HepG2 (cell line): ENCODE measurements at regions not wholly inside any gene's neighbourhood (a gene's known extent, or its start where the extent isn't known, plus 50 kb on each side); places are given as distances from the start of the nearest gene placed in this dataset.
A peak's percentile ranks its signal among the peaks of the same experiment; 100 is the strongest.

Experiments used
- ASH2L ChIP-seq: fragments of 300-600, 200-600 bp; sonication (generic); IDR thresholded peaks from 2 replicates; pipeline ENCODE4 v1.7.0; 2017; ENCODE audit warnings: low read depth, mild to moderate bottlenecking, moderate library complexity, mixed read lengths, low read length; ENCODE audit not compliant: insufficient read length
- BCLAF1 ChIP-seq: fragments of 450-650 bp; IDR thresholded peaks from 2 replicates; pipeline ENCODE4 v1.6.1; 2017; ENCODE audit warnings: mild to moderate bottlenecking
- FIP1L1 ChIP-seq: fragments of 200-400 bp; formaldehyde crosslinking; IDR thresholded peaks from 2 replicates; pipeline ENCODE4 v1.6.1; 2018; ENCODE audit warnings: low read depth, mild to moderate bottlenecking, low read length, moderate library complexity, borderline replicate concordance; ENCODE audit not compliant: insufficient read depth
- NFAT5 ChIP-seq: sonication (generic); formaldehyde crosslinking; IDR thresholded peaks from 2 replicates; pipeline ENCODE4 v1.4.0; 2020; ENCODE audit warnings: missing genetic modification reagents
- PBX2 ChIP-seq: IDR thresholded peaks from 2 replicates; pipeline ENCODE4 v1.6.1; 2016; ENCODE audit warnings: control low read depth
- PBX3 ChIP-seq: sonication (generic); formaldehyde crosslinking; IDR thresholded peaks from 2 replicates; pipeline ENCODE4 v1.8.1; 2023; ENCODE audit warnings: missing genetic modification reagents, inconsistent platforms, borderline replicate concordance
- PITX1 ChIP-seq: sonication (generic); formaldehyde crosslinking; IDR thresholded peaks from 2 replicates; pipeline ENCODE4 v1.5.1; 2020; ENCODE audit warnings: mild to moderate bottlenecking, missing genetic modification reagents
- SAFB2 ChIP-seq: sonication (generic); formaldehyde crosslinking; IDR thresholded peaks from 2 replicates; pipeline ENCODE4 v1.5.1; 2020; ENCODE audit warnings: missing genetic modification reagents, low read depth, mild to moderate bottlenecking, borderline replicate concordance
- TRIM24 ChIP-seq: sonication (generic); formaldehyde crosslinking; IDR thresholded peaks from 2 replicates; pipeline ENCODE4 v1.8.0; 2022; ENCODE audit warnings: mild to moderate bottlenecking, missing genetic modification reagents
- U2AF1 ChIP-seq: fragments of 200-400 bp; formaldehyde crosslinking; optimal IDR thresholded peaks from 2 replicates; pipeline ENCODE3; 2017; ENCODE audit warnings: mild to moderate bottlenecking, low read depth, low read length
- ZEB1 ChIP-seq: IDR thresholded peaks from 2 replicates; pipeline ENCODE4 v1.6.1; 2012; ENCODE audit warnings: mild to moderate bottlenecking, low read depth, inconsistent platforms; ENCODE audit not compliant: insufficient replicate concordance
- ZMYM2 ChIP-seq: sonication (generic); formaldehyde crosslinking; IDR thresholded peaks from 2 replicates; pipeline ENCODE4 v1.8.0; 2022; ENCODE audit warnings: mild to moderate bottlenecking, missing genetic modification reagents
- ZNF232 ChIP-seq: sonication (generic); formaldehyde crosslinking; IDR thresholded peaks from 2 replicates; pipeline ENCODE4 v1.4.0; 2020; ENCODE audit warnings: missing genetic modification reagents, borderline replicate concordance
- ZNF563 ChIP-seq: sonication (generic); formaldehyde crosslinking; IDR thresholded peaks from 2 replicates; pipeline ENCODE4 v1.8.0; 2022; ENCODE audit warnings: mild to moderate bottlenecking, moderate library complexity, missing genetic modification reagents
- ZSCAN21 ChIP-seq: sonication (generic); formaldehyde crosslinking; IDR thresholded peaks from 2 replicates; pipeline ENCODE4 v1.8.0; 2022; ENCODE audit warnings: mild to moderate bottlenecking, missing genetic modification reagents, moderate library complexity, borderline replicate concordance
- TF ChIP-seq, protein P1 (sequence below): sonication (generic); formaldehyde crosslinking; IDR thresholded peaks from 2 replicates; pipeline ENCODE4 v1.9.0; 2021; ENCODE audit warnings: missing genetic modification reagents, borderline replicate concordance

DNA sequence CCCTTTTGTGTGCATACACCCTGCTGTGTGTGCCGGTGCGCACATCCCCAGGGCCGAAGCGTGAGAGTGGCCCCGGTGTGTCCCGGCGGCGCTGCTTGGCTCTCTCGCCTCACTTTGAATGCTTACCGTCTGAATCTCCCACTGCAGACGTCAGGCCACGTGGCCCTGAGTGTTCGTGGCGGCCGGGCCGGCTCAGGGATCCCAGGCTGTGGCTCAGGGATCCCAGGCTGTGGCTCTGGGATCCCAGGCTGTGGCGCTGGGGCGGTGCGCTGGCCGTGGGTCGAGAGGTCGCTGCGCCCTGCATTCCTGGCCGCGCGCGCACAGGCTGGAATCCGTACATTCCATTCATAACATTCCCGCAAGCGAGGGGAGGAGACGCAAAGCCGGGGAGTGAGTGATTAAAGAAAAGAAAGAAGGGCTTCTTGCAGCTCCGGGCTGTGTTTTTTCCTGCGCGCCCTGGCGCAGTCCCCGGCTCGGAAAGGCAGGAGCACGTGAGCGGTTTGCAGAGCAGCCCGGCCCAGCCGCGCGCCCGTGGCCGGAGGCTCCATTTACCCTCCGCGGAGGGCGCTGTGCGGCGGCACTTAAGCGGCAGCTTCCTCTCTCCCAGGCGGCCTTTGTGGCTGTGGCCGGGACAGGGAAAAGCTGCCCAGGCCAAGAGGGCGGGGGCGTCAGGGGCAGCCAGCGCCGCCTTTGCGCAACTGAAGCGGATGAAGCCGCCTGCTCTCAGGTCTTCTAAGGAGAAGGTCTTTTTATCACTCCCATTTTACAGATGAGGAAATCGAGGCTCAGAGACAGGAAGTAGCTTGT, 87.0 kb upstream of the ALDH1L1 start (continued):
- TF ChIP-seq, protein P1, sequence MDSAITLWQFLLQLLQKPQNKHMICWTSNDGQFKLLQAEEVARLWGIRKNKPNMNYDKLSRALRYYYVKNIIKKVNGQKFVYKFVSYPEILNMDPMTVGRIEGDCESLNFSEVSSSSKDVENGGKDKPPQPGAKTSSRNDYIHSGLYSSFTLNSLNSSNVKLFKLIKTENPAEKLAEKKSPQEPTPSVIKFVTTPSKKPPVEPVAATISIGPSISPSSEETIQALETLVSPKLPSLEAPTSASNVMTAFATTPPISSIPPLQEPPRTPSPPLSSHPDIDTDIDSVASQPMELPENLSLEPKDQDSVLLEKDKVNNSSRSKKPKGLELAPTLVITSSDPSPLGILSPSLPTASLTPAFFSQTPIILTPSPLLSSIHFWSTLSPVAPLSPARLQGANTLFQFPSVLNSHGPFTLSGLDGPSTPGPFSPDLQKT = no peak
- TF ChIP-seq SAFB2 (CRISPR knock-in tag) (no peak; the same call in 1 of the 2 replicates), BCLAF1 (no peak), U2AF1 (no peak), ZNF563 (peak; percentile 82; the same call in 1 of the 2 replicates), ZNF232 (CRISPR knock-in tag) (peak; percentile 49; the same call in 1 of the 2 replicates), ASH2L (peak; percentile 77), ZEB1 (no peak), PBX3 (CRISPR knock-in tag) (no peak), PBX2 (CRISPR knock-in tag) (no peak), TRIM24 (CRISPR knock-in tag) (no peak), PITX1 (CRISPR knock-in tag) (0 out of 2 replicates have a peak, but pooled peaks have one; percentile 35), NFAT5 (no peak), FIP1L1 (no peak), ZSCAN21 (CRISPR knock-in tag) (no peak; the same call in 1 of the 2 replicates), ZMYM2 (CRISPR knock-in tag) (no peak)
